ENCODE measurements at regions not wholly inside any gene's neighbourhood (a gene's known extent, or its start where the extent isn't known, plus 50 kb on each side); places are given as distances from the start of the nearest gene placed in this dataset.
"Not testable (repeated sequence)": the region's sequence is repeated elsewhere in the genome, so short reads cannot be mapped to it uniquely, and the experiment has no call there.

- no peak for ATAC-seq
Observed at GRCh38 chr7:138328215-138328614, 131.8 kb upstream of the TRIM24 start.

- not testable (repeated sequence) for ATAC-seq
Observed at GRCh38 chr7:138332850-138333249, 127.2 kb upstream of the TRIM24 start.

GRCh38 chr7:138338361-138338760, 121.7 kb upstream of the TRIM24 start:
- ATAC-seq = peak; percentile 48

- not testable (repeated sequence) for ATAC-seq
Observed at GRCh38 chr7:138339229-138339628, 120.8 kb upstream of the TRIM24 start.

GRCh38 chr7:138342990-138343389, 117.1 kb upstream of the TRIM24 start:
- no peak for ATAC-seq

GRCh38 chr7:138345567-138345966, 114.5 kb upstream of the TRIM24 start:
- no peak for ATAC-seq

- no peak for ATAC-seq
Observed at GRCh38 chr7:138346975-138347374, 113.1 kb upstream of the TRIM24 start.

GRCh38 chr7:138349841-138350700, 110.0 kb upstream of the TRIM24 start:
- no peak for ATAC-seq

- ATAC-seq = no peak
Observed at GRCh38 chr7:138350701-138351357, 109.2 kb upstream of the TRIM24 start.

GRCh38 chr7:138352570-138353461, 107.2 kb upstream of the TRIM24 start:
- no peak for ATAC-seq

- ATAC-seq = no peak
Observed at GRCh38 chr7:138354066-138354465, 106.0 kb upstream of the TRIM24 start.

- no peak for ATAC-seq
Observed at GRCh38 chr7:138355254-138355653, 104.8 kb upstream of the TRIM24 start.

- ATAC-seq = no peak
Observed at GRCh38 chr7:138358850-138359341, 101.2 kb upstream of the TRIM24 start.

GRCh38 chr7:138359870-138360559, 100.0 kb upstream of the TRIM24 start:
- no peak for ATAC-seq

- ATAC-seq = no peak
Observed at GRCh38 chr7:138363721-138364120, 96.3 kb upstream of the TRIM24 start.

- ATAC-seq = not testable (repeated sequence)
Observed at GRCh38 chr7:138366137-138366536, 93.9 kb upstream of the TRIM24 start.

GRCh38 chr7:138366676-138367075, 93.4 kb upstream of the TRIM24 start:
- not testable (repeated sequence) for ATAC-seq

- ATAC-seq = no peak
Observed at GRCh38 chr7:138369797-138370196, 90.3 kb upstream of the TRIM24 start.

- no peak for ATAC-seq
Observed at GRCh38 chr7:138370956-138371355, 89.1 kb upstream of the TRIM24 start.

GRCh38 chr7:138374119-138374693, 85.9 kb upstream of the TRIM24 start:
- no peak for ATAC-seq

- no peak for ATAC-seq
Observed at GRCh38 chr7:138377306-138377705, 82.8 kb upstream of the TRIM24 start.

Measured in esophagus mucosa (tissue), 1 donor.